Breast epithelium (tissue), 4 donors: ENCODE measurements at regions not wholly inside any gene's neighbourhood (a gene's known extent, or its start where the extent isn't known, plus 50 kb on each side); places are given as distances from the start of the nearest gene placed in this dataset.

Source experiments
- DNase-seq, 2 donors: peaks; one replicate each; pipeline ENCODE4 v3.0.0-alpha.2; 2019; ENCODE audit warnings: low spot score in 2 of 2
- H3K27ac ChIP-seq, 2 donors: fragments of 200-600 bp; sonication (generic) in 1 of 2; one replicate each; pipeline ENCODE4 v1.5.1; 2016 to 2019; ENCODE audit warnings: mild to moderate bottlenecking in 1 of 2
- H3K27me3 ChIP-seq, 2 donors: fragments of 200-600 bp; sonication (generic) in 1 of 2; one replicate each; pipeline versions ENCODE4 v1.5.1 to v1.6.0; 2017 to 2019; ENCODE audit warnings: control low read depth in 1 of 2, mild to moderate bottlenecking in 1 of 2
- H3K36me3 ChIP-seq: fragments of 200-600 bp; one replicate; pipeline ENCODE4 v1.5.1; 2019
- H3K4me1 ChIP-seq, 2 donors: fragments of 200-600 bp; sonication (generic); one replicate each; pipeline ENCODE4 v1.5.1; 2016 to 2019; ENCODE audit warnings: control low read depth in 1 of 2
- H3K4me3 ChIP-seq, 3 donors: fragments of 200-600 bp; sonication (generic); 1 replicate in 2 of 3; 2 replicates in 1 of 3; pipeline ENCODE4 v1.5.1; 2016 to 2019; ENCODE audit warnings: mild to moderate bottlenecking in 3 of 3, moderate library complexity in 2 of 3
- H3K9me3 ChIP-seq, 2 donors: fragments of 200-600 bp; sonication (generic) in 1 of 2; one replicate each; pipeline ENCODE4 v1.5.1; 2016 to 2019; ENCODE audit warnings: control low read depth in 1 of 2
- CTCF ChIP-seq, 3 donors: fragments of 450-650 bp; IDR thresholded peaks; one replicate each; pipeline ENCODE4 v1.5.1; 2016 to 2017; ENCODE audit warnings: antibody characterized with exemption in 3 of 3, mild to moderate bottlenecking in 3 of 3, moderate library complexity in 3 of 3
- POLR2A ChIP-seq: fragments of 450-650 bp; IDR thresholded peaks from one replicate; pipeline ENCODE4 v1.6.1; 2016; ENCODE audit warnings: antibody characterized with exemption, mild to moderate bottlenecking, moderate library complexity
- POLR2AphosphoS5 ChIP-seq, 3 donors: sonication (generic); formaldehyde crosslinking; IDR thresholded peaks; one replicate each; pipeline ENCODE4 v1.6.1; 2017; ENCODE audit warnings: antibody characterized with exemption in 3 of 3
- intact Hi-C: fragments of 100-400 bp; cut with DNase I; formaldehyde crosslinking; loops from one replicate; pipeline ENCODE4 v1.15.1; 2023; ENCODE audit warnings: low total_unique reads

- H3K4me3 ChIP-seq = no peak overlapping the region
- H3K9me3 ChIP-seq = no peaks in the 10 kb centered on the region
- H3K27ac ChIP-seq = no peak overlapping the region
- H3K36me3 ChIP-seq = no peaks in the 10 kb centered on the region
- no peak for DNase-seq
- intact Hi-C loops = no loop called here
- H3K27me3 ChIP-seq = no peaks in the 10 kb centered on the region
- H3K4me1 ChIP-seq = no peaks in the 10 kb centered on the region
- TF ChIP-seq CTCF (IDR thresholded peaks at IDR 0.05) = no peak
- TF ChIP-seq POLR2AphosphoS5 (IDR thresholded peaks at IDR 0.05) = no peak
- TF ChIP-seq POLR2A = no peak
Observed at GRCh38 chr18:30568333-30568732, 474.2 kb downstream of the DSC3 start.

- Histone ChIP-seq H3K27ac (no peak overlapping the region), H3K36me3 (no peaks in the 10 kb centered on the region), H3K4me1 (no peaks in the 10 kb centered on the region), H3K27me3 (no peaks in the 10 kb centered on the region), H3K4me3 (no peak overlapping the region), H3K9me3 (no peaks in the 10 kb centered on the region)
- TF ChIP-seq POLR2AphosphoS5 (IDR thresholded peaks at IDR 0.05) (no peak), CTCF (IDR thresholded peaks at IDR 0.05) (no peak), POLR2A (no peak)
- intact Hi-C loops = no loop called here
- DNase-seq = no peak
Observed at GRCh38 chr18:30566877-30567276, 475.7 kb downstream of the DSC3 start.

- no peaks in the 10 kb centered on the region for H3K36me3 ChIP-seq
- H3K4me3 ChIP-seq = no peak overlapping the region
- no peak overlapping the region for H3K27ac ChIP-seq
- H3K27me3 ChIP-seq = no peaks in the 10 kb centered on the region
- DNase-seq = no peak
- no peak for TF ChIP-seq POLR2AphosphoS5 (IDR thresholded peaks at IDR 0.05)
- no peak for TF ChIP-seq CTCF (IDR thresholded peaks at IDR 0.05)
- no peak for TF ChIP-seq POLR2A
- H3K9me3 ChIP-seq = no peaks in the 10 kb centered on the region
- intact Hi-C loops = no loop called here
- H3K4me1 ChIP-seq = no peaks in the 10 kb centered on the region
Observed at GRCh38 chr18:30562231-30562630, 480.3 kb downstream of the DSC3 start.

- H3K27me3 ChIP-seq = no peaks in the 10 kb centered on the region
- no peaks in the 10 kb centered on the region for H3K4me1 ChIP-seq
- intact Hi-C loops = no loop called here
- no peak for TF ChIP-seq POLR2AphosphoS5 (IDR thresholded peaks at IDR 0.05)
- DNase-seq = no peak
- H3K27ac ChIP-seq = no peak overlapping the region
- H3K36me3 ChIP-seq = no peaks in the 10 kb centered on the region
- H3K9me3 ChIP-seq = no peaks in the 10 kb centered on the region
- no peak overlapping the region for H3K4me3 ChIP-seq
Observed at GRCh38 chr18:30556112-30556511, 486.4 kb downstream of the DSC3 start.

GRCh38 chr18:30545393-30545792 is 497.1 kb downstream of the DSC3 start:
- H3K36me3 ChIP-seq = no peaks in the 10 kb centered on the region
- no peaks in the 10 kb centered on the region for H3K4me1 ChIP-seq
- H3K27ac ChIP-seq = no peak overlapping the region
- H3K4me3 ChIP-seq = no peak overlapping the region
- DNase-seq = no peak
- intact Hi-C loops = no loop called here
- no peak for TF ChIP-seq POLR2AphosphoS5 (IDR thresholded peaks at IDR 0.05)
- no peak for TF ChIP-seq CTCF (IDR thresholded peaks at IDR 0.05)
- no peak for TF ChIP-seq POLR2A
- H3K27me3 ChIP-seq = no peaks in the 10 kb centered on the region
- no peaks in the 10 kb centered on the region for H3K9me3 ChIP-seq

- TF ChIP-seq POLR2A (no peak), CTCF (IDR thresholded peaks at IDR 0.05) (no peak)
- intact Hi-C loops = no loop called here
Observed at GRCh38 chr18:30544141-30544540, 498.4 kb downstream of the DSC3 start.

More at GRCh38 chr18:30544141-30544540, 498.4 kb downstream of the DSC3 start:
- Histone ChIP-seq H3K4me1 (no peaks in the 10 kb centered on the region), H3K27me3 (no peaks in the 10 kb centered on the region), H3K9me3 (no peaks in the 10 kb centered on the region), H3K27ac (no peak overlapping the region), H3K36me3 (no peaks in the 10 kb centered on the region), H3K4me3 (no peak overlapping the region)
- DNase-seq = no peak
